Trophoblast cell (in vitro differentiated cells and primary cell): ENCODE measurements at regions not wholly inside any gene's neighbourhood (a gene's known extent, or its start where the extent isn't known, plus 50 kb on each side); places are given as distances from the start of the nearest gene placed in this dataset.

Experiments used
- DNase-seq, 2 donors: peaks; one replicate each; pipeline ENCODE4 v3.0.0-alpha.2; 2016
- H2AFZ ChIP-seq: 2 replicates; pipeline ENCODE4 v1.6.1; 2013; ENCODE audit warnings: low read length, moderate library complexity, mild to moderate bottlenecking; ENCODE audit not compliant: insufficient read depth, poor library complexity
- H2AK5ac ChIP-seq: 2 replicates; pipeline ENCODE4 v1.6.1; 2013; ENCODE audit warnings: mild to moderate bottlenecking, low read length
- H2BK120ac ChIP-seq: 2 replicates; pipeline ENCODE4 v1.6.1; 2013; ENCODE audit warnings: low read length, mild to moderate bottlenecking, moderate library complexity; ENCODE audit not compliant: insufficient read depth, poor library complexity
- H2BK12ac ChIP-seq: 2 replicates; pipeline ENCODE4 v1.6.1; 2013; ENCODE audit warnings: mild to moderate bottlenecking, low read length, moderate library complexity
- H2BK5ac ChIP-seq: 2 replicates; pipeline ENCODE4 v1.6.1; 2013; ENCODE audit warnings: low read length, low read depth, moderate library complexity, mild to moderate bottlenecking; ENCODE audit not compliant: poor library complexity
- H3K14ac ChIP-seq: 2 replicates; pipeline ENCODE4 v1.6.1; 2013; ENCODE audit warnings: mild to moderate bottlenecking, low read length
- H3K18ac ChIP-seq: 2 replicates; pipeline ENCODE4 v1.6.1; 2013; ENCODE audit warnings: mild to moderate bottlenecking, low read length
- H3K23ac ChIP-seq: 2 replicates; pipeline ENCODE4 v1.6.1; 2013; ENCODE audit warnings: low read length
- H3K27ac ChIP-seq: 2 replicates; pipeline ENCODE4 v1.5.1; 2013; ENCODE audit warnings: low read depth, mild to moderate bottlenecking, inconsistent platforms, low read length, moderate library complexity
- H3K27me3 ChIP-seq: 2 replicates; pipeline ENCODE4 v1.6.1; 2013; ENCODE audit warnings: inconsistent platforms, mild to moderate bottlenecking, low read length, moderate library complexity; ENCODE audit not compliant: insufficient read depth
- H3K36me3 ChIP-seq, 2 experiments: 1 replicate in 1 of 2; 2 replicates in 1 of 2; pipeline ENCODE4 v1.6.1; 2013; ENCODE audit warnings: low read length in 2 of 2, mild to moderate bottlenecking in 2 of 2, moderate library complexity in 1 of 2; ENCODE audit not compliant: insufficient read depth in 2 of 2, control insufficient read depth in 1 of 2
- H3K4ac ChIP-seq: 2 replicates; pipeline ENCODE4 v1.6.1; 2013; ENCODE audit warnings: low read depth, mild to moderate bottlenecking, low read length, moderate library complexity
- H3K4me1 ChIP-seq, 2 experiments: 1 replicate in 1 of 2; 2 replicates in 1 of 2; pipeline ENCODE4 v1.6.1; 2013; ENCODE audit warnings: low read length in 2 of 2, mild to moderate bottlenecking in 2 of 2, moderate library complexity in 1 of 2; ENCODE audit not compliant: insufficient read depth in 2 of 2, control insufficient read depth in 1 of 2
- H3K4me2 ChIP-seq: 2 replicates; pipeline ENCODE4 v1.6.1; 2013; ENCODE audit warnings: inconsistent platforms, mild to moderate bottlenecking, low read length, moderate library complexity
- H3K4me3 ChIP-seq: 2 replicates; pipeline ENCODE4 v1.5.1; 2013; ENCODE audit warnings: mild to moderate bottlenecking, low read depth, low read length, inconsistent platforms
- H3K79me1 ChIP-seq: one replicate; pipeline ENCODE4 v1.6.1; 2013; ENCODE audit warnings: low read length
- H3K79me2 ChIP-seq: 2 replicates; pipeline ENCODE4 v1.6.1; 2013; ENCODE audit warnings: low read length, mild to moderate bottlenecking; ENCODE audit not compliant: control insufficient read depth, insufficient read depth, poor library complexity
- H3K9ac ChIP-seq: 2 replicates; pipeline ENCODE4 v1.6.1; 2013; ENCODE audit warnings: mild to moderate bottlenecking, low read length
- H3K9me3 ChIP-seq: 2 replicates; pipeline ENCODE4 v1.6.1; 2013; ENCODE audit warnings: low read depth, mild to moderate bottlenecking, control low read depth, inconsistent platforms, low read length; ENCODE audit not compliant: insufficient read depth
- H4K12ac ChIP-seq: 2 replicates; pipeline ENCODE4 v1.6.1; 2013; ENCODE audit warnings: low read depth, mild to moderate bottlenecking, low read length, moderate library complexity
- H4K8ac ChIP-seq: 2 replicates; pipeline ENCODE4 v1.6.1; 2013; ENCODE audit warnings: low read depth, mild to moderate bottlenecking, low read length, moderate library complexity
- H4K91ac ChIP-seq: one replicate; pipeline ENCODE4 v1.6.1; 2013; ENCODE audit warnings: low read depth, mild to moderate bottlenecking, low read length, moderate library complexity
- WGBS: extraction: QIAGEN DNeasy Blood & Tissue Kit; methylation state at CpG from one replicate; pipeline ENCODE4 v1.1.7; 2013; ENCODE audit warnings: missing lambda C conversion rate; ENCODE audit not compliant: insufficient read length, insufficient coverage; ENCODE audit errors: extremely low coverage; 5-methylcytosine and 5-hydroxymethylcytosine counted together

GRCh38 chr3:59506191-59506590 is 456.4 kb upstream of the CFAP20DC start:
- Histone ChIP-seq H3K9me3 (no peaks in the 10 kb centered on the region), H3K14ac (no peak overlapping the region), H2BK120ac (no peak overlapping the region), H2AK5ac (no peak overlapping the region), H3K4me1 (no peaks in the 10 kb centered on the region), H2AFZ (no peak overlapping the region), H3K23ac (no peak overlapping the region), H3K79me2 (no peaks in the 10 kb centered on the region), H4K12ac (no peak overlapping the region), H3K18ac (no peak overlapping the region), H4K91ac (no peak overlapping the region), H3K27ac (no peak overlapping the region), H3K79me1 (no peaks in the 10 kb centered on the region), H3K4me2 (no peak overlapping the region), H3K4ac (no peak overlapping the region), H3K27me3 (no peaks in the 10 kb centered on the region), H4K8ac (no peak overlapping the region), H2BK12ac (no peak overlapping the region), H3K4me3 (no peak overlapping the region), H2BK5ac (no peak overlapping the region), H3K36me3 (no peaks in the 10 kb centered on the region), H3K9ac (no peak overlapping the region)
- no peak for DNase-seq
- no CpG with 5 or more reads among the region's 5 CpGs for WGBS

GRCh38 chr3:59503441-59503840 is 453.6 kb upstream of the CFAP20DC start:
- DNase-seq = no peak
- Histone ChIP-seq H3K79me2 (no peaks in the 10 kb centered on the region), H4K91ac (no peak overlapping the region), H3K23ac (no peak overlapping the region), H2BK120ac (no peak overlapping the region), H3K4ac (no peak overlapping the region), H3K27ac (no peak overlapping the region), H2BK12ac (no peak overlapping the region), H2AFZ (no peak overlapping the region), H4K12ac (no peak overlapping the region), H3K9me3 (no peaks in the 10 kb centered on the region), H3K4me2 (no peak overlapping the region), H3K4me1 (no peaks in the 10 kb centered on the region), H3K79me1 (no peaks in the 10 kb centered on the region), H2BK5ac (no peak overlapping the region), H4K8ac (no peak overlapping the region), H3K4me3 (no peak overlapping the region), H3K18ac (no peak overlapping the region), H3K14ac (no peak overlapping the region), H3K27me3 (no peaks in the 10 kb centered on the region), H3K36me3 (no peaks in the 10 kb centered on the region), H2AK5ac (no peak overlapping the region), H3K9ac (no peak overlapping the region)
- no CpG with 5 or more reads among the region's 3 CpGs for WGBS

GRCh38 chr3:59502806-59503205 is 453.0 kb upstream of the CFAP20DC start:
- whole genome bisulfite sequencing = no CpG with 5 or more reads among the region's 4 CpGs
- no peaks in the 10 kb centered on the region for H3K9me3 ChIP-seq
- no peak overlapping the region for H2AFZ ChIP-seq
- no peaks in the 10 kb centered on the region for H3K27me3 ChIP-seq
- H2BK120ac ChIP-seq = no peak overlapping the region
- H3K9ac ChIP-seq = no peak overlapping the region
- no peak overlapping the region for H3K27ac ChIP-seq
- no peak overlapping the region for H4K91ac ChIP-seq
- no peak overlapping the region for H2AK5ac ChIP-seq
- H4K8ac ChIP-seq = no peak overlapping the region
- no peaks in the 10 kb centered on the region for H3K4me1 ChIP-seq
- H3K4ac ChIP-seq = no peak overlapping the region
- H3K23ac ChIP-seq = no peak overlapping the region
- no peak overlapping the region for H2BK5ac ChIP-seq
- H3K4me3 ChIP-seq = no peak overlapping the region
- no peaks in the 10 kb centered on the region for H3K79me2 ChIP-seq
- peak; percentile 19 to 37 for DNase-seq
- no peak overlapping the region for H4K12ac ChIP-seq
- H3K4me2 ChIP-seq = no peak overlapping the region
- no peak overlapping the region for H3K14ac ChIP-seq
- H3K36me3 ChIP-seq = no peaks in the 10 kb centered on the region
- no peak overlapping the region for H3K18ac ChIP-seq
- H2BK12ac ChIP-seq = no peak overlapping the region
- H3K79me1 ChIP-seq = no peaks in the 10 kb centered on the region

GRCh38 chr3:59499954-59500353 is 450.1 kb upstream of the CFAP20DC start:
- Histone ChIP-seq H3K79me1 (no peaks in the 10 kb centered on the region), H3K27me3 (no peaks in the 10 kb centered on the region), H4K8ac (no peak overlapping the region), H3K4me1 (no peaks in the 10 kb centered on the region), H3K9ac (no peak overlapping the region), H3K4me2 (no peak overlapping the region), H2AFZ (no peak overlapping the region), H3K27ac (no peak overlapping the region), H2AK5ac (no peak overlapping the region), H3K36me3 (no peaks in the 10 kb centered on the region), H3K18ac (no peak overlapping the region), H2BK5ac (no peak overlapping the region), H3K14ac (no peak overlapping the region), H4K12ac (no peak overlapping the region), H3K4me3 (no peak overlapping the region), H3K9me3 (no peaks in the 10 kb centered on the region), H2BK120ac (no peak overlapping the region), H2BK12ac (no peak overlapping the region), H3K4ac (no peak overlapping the region), H3K23ac (no peak overlapping the region), H4K91ac (no peak overlapping the region), H3K79me2 (no peaks in the 10 kb centered on the region)
- no peak for DNase-seq
- WGBS = no CpG with 5 or more reads among the region's 4 CpGs
